NT2/D1 (cell line): ENCODE measurements at regions not wholly inside any gene's neighbourhood (a gene's known extent, or its start where the extent isn't known, plus 50 kb on each side); places are given as distances from the start of the nearest gene placed in this dataset.

Experiments used
- DNase-seq: peaks from one replicate; pipeline ENCODE4 v3.0.0-alpha.2; 2011; ENCODE audit warnings: low read depth, low spot score
- H3K27me3 ChIP-seq: 2 replicates; pipeline ENCODE4 v1.6.0; 2011; ENCODE audit warnings: mild to moderate bottlenecking; ENCODE audit not compliant: insufficient read length, insufficient read depth
- H3K36me3 ChIP-seq: 2 replicates; pipeline ENCODE4 v1.6.1; 2011; ENCODE audit warnings: mild to moderate bottlenecking, low read length, mixed read lengths; ENCODE audit not compliant: insufficient read depth, insufficient read length
- H3K4me1 ChIP-seq: 2 replicates; pipeline ENCODE4 v1.5.1; 2011; ENCODE audit not compliant: insufficient read depth, insufficient read length
- H3K4me3 ChIP-seq: 2 replicates; pipeline ENCODE4 v1.5.1; 2011; ENCODE audit warnings: low read depth; ENCODE audit not compliant: insufficient read length
- H3K9ac ChIP-seq: 2 replicates; pipeline ENCODE4 v1.6.0; 2011; ENCODE audit warnings: low read depth; ENCODE audit not compliant: insufficient read length
- H3K9me3 ChIP-seq: 2 replicates; pipeline ENCODE4 v1.5.1; 2011; ENCODE audit warnings: mild to moderate bottlenecking, low read length; ENCODE audit not compliant: insufficient read depth
- SUZ12 ChIP-seq: IDR thresholded peaks from 2 replicates; pipeline ENCODE4 v1.6.1; 2011; ENCODE audit not compliant: insufficient read length, insufficient read depth; ENCODE audit errors: extremely low read depth
- YY1 ChIP-seq: IDR thresholded peaks from 2 replicates; pipeline ENCODE4 v1.6.1; 2011; ENCODE audit not compliant: insufficient read length, insufficient read depth
- ZNF274 ChIP-seq: IDR thresholded peaks from 2 replicates; pipeline ENCODE4 v1.6.1; 2011; ENCODE audit warnings: mild to moderate bottlenecking, low read depth, low read length

GRCh38 chr13:55266644-55267043 is 1874.1 kb upstream of the PRR20A start:
- Histone ChIP-seq H3K27me3 (no peaks in the 10 kb centered on the region), H3K36me3 (no peaks in the 10 kb centered on the region), H3K9me3 (no peaks in the 10 kb centered on the region), H3K9ac (no peak overlapping the region), H3K4me1 (no peaks in the 10 kb centered on the region), H3K4me3 (no peak overlapping the region)
- TF ChIP-seq ZNF274 (no peak), SUZ12 (no peak), YY1 (no peak)
- DNase-seq: no peak

- Histone ChIP-seq H3K4me1 (no peaks in the 10 kb centered on the region), H3K9me3 (no peaks in the 10 kb centered on the region), H3K27me3 (no peaks in the 10 kb centered on the region), H3K9ac (no peak overlapping the region), H3K36me3 (no peaks in the 10 kb centered on the region), H3K4me3 (no peak overlapping the region)
- TF ChIP-seq ZNF274: no peak
- TF ChIP-seq YY1: no peak
- no peak for TF ChIP-seq SUZ12
- DNase-seq: no peak
These were observed 1842.5 kb upstream of the PRR20A start for GRCh38 chr13:55298201-55298600.

GRCh38 chr13:55302568-55302967 is 1838.2 kb upstream of the PRR20A start:
- Histone ChIP-seq H3K4me1 (no peaks in the 10 kb centered on the region), H3K4me3 (no peak overlapping the region), H3K9me3 (no peaks in the 10 kb centered on the region), H3K36me3 (no peaks in the 10 kb centered on the region), H3K9ac (no peak overlapping the region), H3K27me3 (no peaks in the 10 kb centered on the region)
- DNase-seq: no peak
- no peak for TF ChIP-seq ZNF274
- TF ChIP-seq SUZ12: no peak
- no peak for TF ChIP-seq YY1

- Histone ChIP-seq H3K36me3 (no peaks in the 10 kb centered on the region), H3K27me3 (no peaks in the 10 kb centered on the region), H3K9me3 (no peaks in the 10 kb centered on the region), H3K9ac (no peak overlapping the region), H3K4me1 (no peaks in the 10 kb centered on the region), H3K4me3 (no peak overlapping the region)
- no peak for TF ChIP-seq SUZ12
- no peak for TF ChIP-seq YY1
- no peak for TF ChIP-seq ZNF274
- no peak for DNase-seq
These were observed 1832.8 kb upstream of the PRR20A start for GRCh38 chr13:55307909-55308308.

GRCh38 chr13:55341891-55342290 is 1798.8 kb upstream of the PRR20A start:
- Histone ChIP-seq H3K9me3 (no peaks in the 10 kb centered on the region), H3K9ac (no peak overlapping the region), H3K27me3 (no peaks in the 10 kb centered on the region), H3K4me3 (no peak overlapping the region), H3K4me1 (no peaks in the 10 kb centered on the region), H3K36me3 (no peaks in the 10 kb centered on the region)
- DNase-seq: no peak
- TF ChIP-seq SUZ12 (no peak), ZNF274 (no peak), YY1 (no peak)

GRCh38 chr13:55345224-55345623 is 1795.5 kb upstream of the PRR20A start:
- TF ChIP-seq SUZ12 (no peak), ZNF274 (no peak)
- Histone ChIP-seq H3K27me3 (no peaks in the 10 kb centered on the region), H3K4me1 (no peaks in the 10 kb centered on the region), H3K9me3 (no peaks in the 10 kb centered on the region), H3K36me3 (no peaks in the 10 kb centered on the region), H3K4me3 (no peak overlapping the region), H3K9ac (no peak overlapping the region)
- no peak for DNase-seq

GRCh38 chr13:55347528-55347927 is 1793.2 kb upstream of the PRR20A start:
- no peaks in the 10 kb centered on the region for H3K36me3 ChIP-seq
- TF ChIP-seq YY1 (no peak), ZNF274 (no peak), SUZ12 (no peak)
- no peaks in the 10 kb centered on the region for H3K9me3 ChIP-seq
- H3K4me1 ChIP-seq: no peaks in the 10 kb centered on the region
- no peak overlapping the region for H3K9ac ChIP-seq
- H3K4me3 ChIP-seq: no peak overlapping the region
- DNase-seq: no peak
- H3K27me3 ChIP-seq: no peaks in the 10 kb centered on the region

GRCh38 chr13:55359067-55359466 is 1781.7 kb upstream of the PRR20A start:
- DNase-seq: no peak
- no peak overlapping the region for H3K9ac ChIP-seq
- no peaks in the 10 kb centered on the region for H3K9me3 ChIP-seq
- no peaks in the 10 kb centered on the region for H3K36me3 ChIP-seq
- no peaks in the 10 kb centered on the region for H3K27me3 ChIP-seq
- H3K4me3 ChIP-seq: no peak overlapping the region
- TF ChIP-seq ZNF274 (no peak), SUZ12 (no peak), YY1 (no peak)
- H3K4me1 ChIP-seq: no peaks in the 10 kb centered on the region
